ENCODE measurements at regions not wholly inside any gene's neighbourhood (a gene's known extent, or its start where the extent isn't known, plus 50 kb on each side); places are given as distances from the start of the nearest gene placed in this dataset.

GRCh38 chr16:6495486-6496210, 837.0 kb upstream of the RBFOX1 start:
- H3K9me3 ChIP-seq (ENCODE audit: insufficient read depth, low read length): no peaks in the 10 kb centered on the region
- H3K36me3 ChIP-seq (replicated peaks; ENCODE audit: low read depth, low read length): no peaks in the 10 kb centered on the region
- no peak overlapping the region for H3K27ac ChIP-seq (ENCODE audit: low read length)
- H4K20me1 ChIP-seq (ENCODE audit: insufficient read depth, low read length): no peaks in the 10 kb centered on the region
- no peak overlapping the region for H3K4me3 ChIP-seq (ENCODE audit: low read length)
- no peak overlapping the region for H2AFZ ChIP-seq (ENCODE audit: low read depth, low read length)
- peaks cover 9% of the 10 kb centered on the region; the same call in 1 of the 2 replicates for H3K4me1 ChIP-seq (ENCODE audit: low read length)
- H3K4me2 ChIP-seq (ENCODE audit: low read length): no peak overlapping the region
- TF ChIP-seq EZH2phosphoT487 (IDR thresholded peaks at IDR 0.05; ENCODE audit: low read depth) (no peak), CTCF (IDR thresholded peaks at IDR 0.05; ENCODE audit: low read depth, low read length) (no peak)
- no peaks in the 10 kb centered on the region for H3K79me2 ChIP-seq (ENCODE audit: low read length)
- no peaks in the 10 kb centered on the region for H3K27me3 ChIP-seq (ENCODE audit: low read depth, low read length)
- no peak overlapping the region for H3K9ac ChIP-seq (ENCODE audit: low read length)

GRCh38 chr16:6494716-6495115, 837.9 kb upstream of the RBFOX1 start:
- H2AFZ ChIP-seq (ENCODE audit: low read depth, low read length): no peak overlapping the region
- no peak overlapping the region for H3K27ac ChIP-seq (ENCODE audit: low read length)
- H3K9ac ChIP-seq (ENCODE audit: low read length): no peak overlapping the region
- no peaks in the 10 kb centered on the region for H4K20me1 ChIP-seq (ENCODE audit: insufficient read depth, low read length)
- no peaks in the 10 kb centered on the region for H3K27me3 ChIP-seq (ENCODE audit: low read depth, low read length)
- TF ChIP-seq CTCF (IDR thresholded peaks at IDR 0.05; ENCODE audit: low read depth, low read length) (no peak), EZH2phosphoT487 (IDR thresholded peaks at IDR 0.05; ENCODE audit: low read depth) (no peak)
- H3K4me1 ChIP-seq (ENCODE audit: low read length): peaks cover 9% of the 10 kb centered on the region; the same call in 1 of the 2 replicates
- H3K4me3 ChIP-seq (ENCODE audit: low read length): no peak overlapping the region
- no peak overlapping the region for H3K4me2 ChIP-seq (ENCODE audit: low read length)
- H3K36me3 ChIP-seq (replicated peaks; ENCODE audit: low read depth, low read length): no peaks in the 10 kb centered on the region
- H3K79me2 ChIP-seq (ENCODE audit: low read length): no peaks in the 10 kb centered on the region
- H3K9me3 ChIP-seq (ENCODE audit: insufficient read depth, low read length): no peaks in the 10 kb centered on the region

- H3K9me3 ChIP-seq (ENCODE audit: insufficient read depth, low read length): no peaks in the 10 kb centered on the region
- H3K36me3 ChIP-seq (replicated peaks; ENCODE audit: low read depth, low read length): no peaks in the 10 kb centered on the region
- no peaks in the 10 kb centered on the region for H3K79me2 ChIP-seq (ENCODE audit: low read length)
- H3K9ac ChIP-seq (ENCODE audit: low read length): no peak overlapping the region
- H3K27ac ChIP-seq (ENCODE audit: low read length): no peak overlapping the region
- H3K4me2 ChIP-seq (ENCODE audit: low read length): peak overlapping the region; percentile 17; the same call in 1 of the 2 replicates
- no peak for TF ChIP-seq CTCF (IDR thresholded peaks at IDR 0.05; ENCODE audit: low read depth, low read length)
- no peak for TF ChIP-seq EZH2phosphoT487 (IDR thresholded peaks at IDR 0.05; ENCODE audit: low read depth)
- no peaks in the 10 kb centered on the region for H3K27me3 ChIP-seq (ENCODE audit: low read depth, low read length)
- peaks cover 9% of the 10 kb centered on the region; the same call in 1 of the 2 replicates for H3K4me1 ChIP-seq (ENCODE audit: low read length)
- H3K4me3 ChIP-seq (ENCODE audit: low read length): no peak overlapping the region
- no peak overlapping the region for H2AFZ ChIP-seq (ENCODE audit: low read depth, low read length)
- no peaks in the 10 kb centered on the region for H4K20me1 ChIP-seq (ENCODE audit: insufficient read depth, low read length)
These were observed 839.1 kb upstream of the RBFOX1 start for GRCh38 chr16:6493555-6493954.

GRCh38 chr16:6492742-6493141, 839.9 kb upstream of the RBFOX1 start:
- Histone ChIP-seq H3K79me2 (ENCODE audit: low read length) (no peaks in the 10 kb centered on the region), H3K9me3 (ENCODE audit: insufficient read depth, low read length) (no peaks in the 10 kb centered on the region), H3K9ac (ENCODE audit: low read length) (no peak overlapping the region), H3K4me1 (ENCODE audit: low read length) (peaks cover 9% of the 10 kb centered on the region; the same call in 1 of the 2 replicates), H2AFZ (ENCODE audit: low read depth, low read length) (no peak overlapping the region), H3K4me3 (ENCODE audit: low read length) (no peak overlapping the region), H3K27me3 (ENCODE audit: low read depth, low read length) (no peaks in the 10 kb centered on the region), H3K27ac (ENCODE audit: low read length) (no peak overlapping the region), H4K20me1 (ENCODE audit: insufficient read depth, low read length) (no peaks in the 10 kb centered on the region), H3K4me2 (ENCODE audit: low read length) (no peak overlapping the region), H3K36me3 (replicated peaks; ENCODE audit: low read depth, low read length) (no peaks in the 10 kb centered on the region)
- TF ChIP-seq CTCF (IDR thresholded peaks at IDR 0.05; ENCODE audit: low read depth, low read length): no peak
- no peak for TF ChIP-seq EZH2phosphoT487 (IDR thresholded peaks at IDR 0.05; ENCODE audit: low read depth)
